SU-DHL-6 (cell line): ENCODE measurements at regions not wholly inside any gene's neighbourhood (a gene's known extent, or its start where the extent isn't known, plus 50 kb on each side); places are given as distances from the start of the nearest gene placed in this dataset.

Experiments used
- H2AFZ ChIP-seq: fragments of 200-600 bp; sonication (generic); 2 replicates; pipeline ENCODE4 v1.6.1; 2014; ENCODE audit warnings: low read depth, mild to moderate bottlenecking, moderate library complexity, mixed read lengths, antibody characterized with exemption, low read length; ENCODE audit not compliant: severe bottlenecking
- H3F3A ChIP-seq: fragments of 200-600 bp; shearing (Covaris generic); 2 replicates; pipeline ENCODE4 v1.6.0; 2016; ENCODE audit warnings: antibody characterized with exemption, mild to moderate bottlenecking; ENCODE audit not compliant: insufficient read depth
- H3K27ac ChIP-seq: fragments of 200-600 bp; sonication (generic); 2 replicates; pipeline ENCODE4 v1.5.1; 2016; ENCODE audit warnings: low read depth, mild to moderate bottlenecking, low read length, moderate library complexity, mixed read lengths
- H3K27me3 ChIP-seq: fragments of 200-600 bp; sonication (generic), shearing (Covaris generic); 2 replicates; pipeline ENCODE4 v1.6.0; 2014; ENCODE audit warnings: mild to moderate bottlenecking, low read length
- H3K36me3 ChIP-seq: fragments of 200-600 bp; sonication (generic); 2 replicates; pipeline ENCODE4 v1.6.1; 2014; ENCODE audit warnings: mild to moderate bottlenecking, low read length, mixed read lengths
- H3K4me2 ChIP-seq: fragments of 300-600, 200-600 bp; shearing (Covaris generic), sonication (generic); 2 replicates; pipeline ENCODE4 v1.6.0; 2014; ENCODE audit warnings: low read length, low read depth, mild to moderate bottlenecking; ENCODE audit not compliant: poor library complexity, severe bottlenecking
- H3K4me3 ChIP-seq: fragments of 200-600 bp; sonication (generic); 2 replicates; pipeline ENCODE4 v1.5.1; 2014; ENCODE audit warnings: antibody characterized with exemption, low read length, mild to moderate bottlenecking, mixed read lengths; ENCODE audit not compliant: insufficient read depth, poor library complexity, severe bottlenecking
- H3K79me2 ChIP-seq: fragments of 200-600 bp; sonication (generic); 2 replicates; pipeline ENCODE4 v1.6.1; 2014; ENCODE audit warnings: mild to moderate bottlenecking, low read length, moderate library complexity; ENCODE audit not compliant: insufficient read depth
- H3K9ac ChIP-seq: fragments of 200-600 bp; sonication (generic); 2 replicates; pipeline ENCODE4 v1.7.0; 2014; ENCODE audit warnings: mild to moderate bottlenecking, low read length
- H3K9me2 ChIP-seq: fragments of 200-600 bp; sonication (generic); replicated peaks from 2 replicates; pipeline ENCODE4 v1.6.1; 2014; ENCODE audit warnings: low read length; ENCODE audit not compliant: insufficient read depth
- H3K9me3 ChIP-seq: fragments of 200-600 bp; sonication (generic); 2 replicates; pipeline ENCODE4 v1.6.1; 2014; ENCODE audit warnings: low read length, mixed read lengths; ENCODE audit not compliant: insufficient read depth
- H4K20me1 ChIP-seq: fragments of 200-600 bp; sonication (generic); 2 replicates; pipeline ENCODE4 v1.6.1; 2014; ENCODE audit warnings: low read depth, mild to moderate bottlenecking, antibody characterized with exemption, low read length, moderate library complexity, mixed read lengths
- EZH2phosphoT487 ChIP-seq: fragments of 200-600 bp; sonication (generic), shearing (Covaris generic); conservative IDR thresholded peaks from 2 replicates; pipeline ENCODE4 v1.6.1; 2018; ENCODE audit warnings: mild to moderate bottlenecking, antibody characterized with exemption, low read length, moderate library complexity, mixed read lengths
- TF ChIP-seq, protein P1 (sequence below): fragments of 200-600 bp; sonication (generic); IDR thresholded peaks from one replicate; pipeline ENCODE4 v1.5.1; 2017; ENCODE audit warnings: antibody characterized with exemption, mild to moderate bottlenecking, low read length, moderate library complexity; ENCODE audit not compliant: insufficient read depth, poor library complexity, severe bottlenecking

DNA sequence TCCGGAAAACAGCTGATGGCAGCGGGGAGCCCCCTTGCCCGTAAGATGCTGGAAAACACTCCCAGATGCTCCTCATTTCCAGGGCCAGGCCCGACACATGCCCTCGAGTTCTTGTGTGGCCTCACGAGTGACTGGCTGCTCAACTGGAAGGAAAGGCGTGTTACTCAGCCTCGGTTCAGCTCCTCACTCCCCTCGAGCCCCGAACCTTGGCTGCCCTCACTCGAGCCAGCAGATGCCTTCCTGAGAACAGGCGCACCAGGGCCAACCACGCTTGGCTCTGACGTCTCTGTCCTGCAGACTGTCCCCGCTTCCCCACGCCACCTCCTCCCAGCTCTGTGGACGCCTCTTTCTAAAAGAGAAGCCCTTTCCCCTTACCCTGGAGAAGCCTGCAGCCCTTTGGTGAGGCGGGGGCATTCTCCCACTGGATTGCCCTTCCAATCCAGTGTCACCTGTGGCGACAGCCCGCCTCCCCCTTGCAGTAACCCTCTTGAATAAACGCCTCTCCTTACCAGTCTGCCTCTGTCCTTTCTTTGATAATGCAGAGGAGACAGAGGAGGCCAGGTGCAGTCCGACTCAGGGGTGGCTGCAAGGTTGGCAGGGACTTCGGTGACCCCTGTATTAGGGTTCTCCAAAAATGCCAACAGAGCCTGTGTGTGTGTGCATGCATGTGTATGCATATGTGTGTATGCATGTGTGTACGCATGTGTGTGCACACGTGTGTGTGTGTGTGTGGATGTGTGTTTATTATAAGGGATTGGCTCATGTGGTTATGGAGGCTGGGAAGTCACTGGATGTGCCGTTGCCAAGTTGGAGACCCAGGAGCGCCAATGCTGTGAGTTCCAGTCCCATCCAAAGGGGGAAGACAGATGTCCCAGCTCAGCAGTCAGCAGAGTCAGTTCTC, 166.3 kb downstream of the KIF26A start:
- H3K79me2 ChIP-seq, result no peaks in the 10 kb centered on the region
- no peaks in the 10 kb centered on the region for H3F3A ChIP-seq
- H4K20me1 ChIP-seq, result no peaks in the 10 kb centered on the region
- no peak for TF ChIP-seq EZH2phosphoT487
- TF ChIP-seq, protein P1, sequence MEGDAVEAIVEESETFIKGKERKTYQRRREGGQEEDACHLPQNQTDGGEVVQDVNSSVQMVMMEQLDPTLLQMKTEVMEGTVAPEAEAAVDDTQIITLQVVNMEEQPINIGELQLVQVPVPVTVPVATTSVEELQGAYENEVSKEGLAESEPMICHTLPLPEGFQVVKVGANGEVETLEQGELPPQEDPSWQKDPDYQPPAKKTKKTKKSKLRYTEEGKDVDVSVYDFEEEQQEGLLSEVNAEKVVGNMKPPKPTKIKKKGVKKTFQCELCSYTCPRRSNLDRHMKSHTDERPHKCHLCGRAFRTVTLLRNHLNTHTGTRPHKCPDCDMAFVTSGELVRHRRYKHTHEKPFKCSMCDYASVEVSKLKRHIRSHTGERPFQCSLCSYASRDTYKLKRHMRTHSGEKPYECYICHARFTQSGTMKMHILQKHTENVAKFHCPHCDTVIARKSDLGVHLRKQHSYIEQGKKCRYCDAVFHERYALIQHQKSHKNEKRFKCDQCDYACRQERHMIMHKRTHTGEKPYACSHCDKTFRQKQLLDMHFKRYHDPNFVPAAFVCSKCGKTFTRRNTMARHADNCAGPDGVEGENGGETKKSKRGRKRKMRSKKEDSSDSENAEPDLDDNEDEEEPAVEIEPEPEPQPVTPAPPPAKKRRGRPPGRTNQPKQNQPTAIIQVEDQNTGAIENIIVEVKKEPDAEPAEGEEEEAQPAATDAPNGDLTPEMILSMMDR, result no peak
- H3K27me3 ChIP-seq, result no peaks in the 10 kb centered on the region
- H3K4me2 ChIP-seq, result no peak overlapping the region
- no peak overlapping the region for H3K9ac ChIP-seq
- H3K4me3 ChIP-seq, result no peak overlapping the region
- no peak overlapping the region for H2AFZ ChIP-seq
- H3K9me3 ChIP-seq, result no peaks in the 10 kb centered on the region
- no peak overlapping the region for H3K27ac ChIP-seq
- H3K9me2 ChIP-seq, result no peaks in the 10 kb centered on the region
- no peaks in the 10 kb centered on the region for H3K36me3 ChIP-seq

- H3K9me3 ChIP-seq, result no peaks in the 10 kb centered on the region
- no peaks in the 10 kb centered on the region for H3F3A ChIP-seq
- no peaks in the 10 kb centered on the region for H4K20me1 ChIP-seq
- no peak overlapping the region for H3K4me2 ChIP-seq
- H3K4me3 ChIP-seq, result no peak overlapping the region
- TF ChIP-seq, protein P1, result no peak
- TF ChIP-seq EZH2phosphoT487, result no peak
- H3K27ac ChIP-seq, result no peak overlapping the region
- H3K79me2 ChIP-seq, result no peaks in the 10 kb centered on the region
- no peak overlapping the region for H3K9ac ChIP-seq
- no peak overlapping the region for H2AFZ ChIP-seq
- H3K36me3 ChIP-seq, result no peaks in the 10 kb centered on the region
- no peaks in the 10 kb centered on the region for H3K27me3 ChIP-seq
- no peaks in the 10 kb centered on the region for H3K9me2 ChIP-seq
Observed at GRCh38 chr14:104305511-104306449, 167.4 kb downstream of the KIF26A start.

DNA sequence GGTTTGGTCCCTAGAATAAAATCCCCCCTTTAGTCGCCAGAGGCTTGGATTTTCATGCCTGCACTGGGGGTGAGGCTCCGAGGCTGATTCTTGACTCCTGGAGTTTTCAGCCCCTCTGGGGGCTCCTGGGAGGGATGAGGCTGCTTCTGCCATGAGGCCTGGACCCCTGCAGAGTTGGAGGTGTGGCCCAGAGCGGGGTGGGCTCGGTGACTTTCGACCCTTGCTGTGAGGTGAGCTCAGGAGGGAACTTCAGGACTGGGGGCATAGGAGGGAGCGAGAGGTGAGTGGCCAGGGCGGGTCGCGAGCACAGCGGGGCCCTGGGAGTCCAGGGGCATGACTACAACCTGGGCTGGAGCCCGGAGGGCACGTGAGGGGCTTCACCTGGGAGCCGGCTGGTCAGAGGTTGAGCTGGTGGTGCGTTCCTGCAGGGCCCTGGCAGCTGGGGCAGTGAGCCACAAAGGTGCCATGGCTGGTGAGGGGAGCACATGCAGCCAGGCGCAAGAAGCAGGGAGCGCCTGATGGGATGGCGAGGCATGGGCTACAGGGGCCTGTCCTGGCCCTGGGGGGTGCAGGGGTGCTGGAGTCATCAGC, 168.2 kb downstream of the KIF26A start:
- no peaks in the 10 kb centered on the region for H3K9me2 ChIP-seq
- no peak overlapping the region for H3K27ac ChIP-seq
- H2AFZ ChIP-seq, result no peak overlapping the region
- H3F3A ChIP-seq, result no peaks in the 10 kb centered on the region
- H3K36me3 ChIP-seq, result no peaks in the 10 kb centered on the region
- TF ChIP-seq, protein P1, result no peak
- TF ChIP-seq EZH2phosphoT487, result no peak
- H3K9ac ChIP-seq, result no peak overlapping the region
- no peak overlapping the region for H3K4me2 ChIP-seq
- H3K79me2 ChIP-seq, result no peaks in the 10 kb centered on the region
- no peak overlapping the region for H3K4me3 ChIP-seq
- H4K20me1 ChIP-seq, result no peaks in the 10 kb centered on the region
- H3K27me3 ChIP-seq, result no peaks in the 10 kb centered on the region
- no peaks in the 10 kb centered on the region for H3K9me3 ChIP-seq
